ENCODE measurements at regions not wholly inside any gene's neighbourhood (a gene's known extent, or its start where the extent isn't known, plus 50 kb on each side); places are given as distances from the start of the nearest gene placed in this dataset.

DNA sequence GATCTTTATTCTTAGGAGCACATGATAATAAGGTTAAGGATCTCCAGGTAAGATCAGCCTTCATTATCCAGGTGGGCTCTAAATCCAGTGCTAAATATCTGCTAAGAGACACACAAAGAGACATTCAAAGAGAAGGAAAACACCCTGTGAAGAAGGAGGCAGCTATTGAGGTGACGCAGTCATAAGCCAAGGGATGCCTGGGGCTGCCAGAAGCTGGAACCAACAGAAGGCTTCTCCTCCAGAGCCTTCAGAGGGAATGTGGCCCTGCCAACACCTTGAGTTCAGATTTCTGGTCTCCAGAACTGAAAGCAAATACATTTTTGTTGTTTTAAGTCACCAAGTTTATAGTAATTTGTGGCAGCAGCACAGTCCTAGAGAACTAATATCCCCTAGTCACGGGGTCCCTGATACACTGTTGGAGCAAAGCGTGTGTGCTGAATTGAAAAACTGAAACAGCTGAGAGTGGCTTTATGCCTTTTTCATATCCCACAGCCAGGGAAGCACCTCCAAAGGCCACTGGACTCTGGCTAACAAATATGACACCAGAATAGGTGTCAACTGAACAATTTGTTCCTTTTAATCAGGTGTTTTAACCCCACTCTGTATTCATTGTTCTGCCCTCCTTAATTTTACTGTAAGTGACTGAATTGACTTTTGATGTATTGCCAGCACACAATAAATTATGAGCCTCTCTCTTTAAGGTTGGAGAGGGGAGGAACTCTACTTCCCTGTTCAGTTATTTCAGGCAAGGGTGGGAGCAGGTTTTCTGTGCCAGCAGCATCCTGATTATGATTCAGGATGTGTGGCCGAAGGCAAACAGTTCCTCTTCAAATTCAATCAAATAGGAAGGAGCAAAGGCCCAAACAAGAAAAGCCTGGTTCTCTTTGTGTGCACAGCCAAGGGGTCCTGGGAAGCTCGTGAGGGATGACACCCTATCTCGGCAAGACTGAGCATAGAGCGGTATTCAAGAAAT is 151.8 kb upstream of the HES1 start (continued):
- TF ChIP-seq, protein P1, sequence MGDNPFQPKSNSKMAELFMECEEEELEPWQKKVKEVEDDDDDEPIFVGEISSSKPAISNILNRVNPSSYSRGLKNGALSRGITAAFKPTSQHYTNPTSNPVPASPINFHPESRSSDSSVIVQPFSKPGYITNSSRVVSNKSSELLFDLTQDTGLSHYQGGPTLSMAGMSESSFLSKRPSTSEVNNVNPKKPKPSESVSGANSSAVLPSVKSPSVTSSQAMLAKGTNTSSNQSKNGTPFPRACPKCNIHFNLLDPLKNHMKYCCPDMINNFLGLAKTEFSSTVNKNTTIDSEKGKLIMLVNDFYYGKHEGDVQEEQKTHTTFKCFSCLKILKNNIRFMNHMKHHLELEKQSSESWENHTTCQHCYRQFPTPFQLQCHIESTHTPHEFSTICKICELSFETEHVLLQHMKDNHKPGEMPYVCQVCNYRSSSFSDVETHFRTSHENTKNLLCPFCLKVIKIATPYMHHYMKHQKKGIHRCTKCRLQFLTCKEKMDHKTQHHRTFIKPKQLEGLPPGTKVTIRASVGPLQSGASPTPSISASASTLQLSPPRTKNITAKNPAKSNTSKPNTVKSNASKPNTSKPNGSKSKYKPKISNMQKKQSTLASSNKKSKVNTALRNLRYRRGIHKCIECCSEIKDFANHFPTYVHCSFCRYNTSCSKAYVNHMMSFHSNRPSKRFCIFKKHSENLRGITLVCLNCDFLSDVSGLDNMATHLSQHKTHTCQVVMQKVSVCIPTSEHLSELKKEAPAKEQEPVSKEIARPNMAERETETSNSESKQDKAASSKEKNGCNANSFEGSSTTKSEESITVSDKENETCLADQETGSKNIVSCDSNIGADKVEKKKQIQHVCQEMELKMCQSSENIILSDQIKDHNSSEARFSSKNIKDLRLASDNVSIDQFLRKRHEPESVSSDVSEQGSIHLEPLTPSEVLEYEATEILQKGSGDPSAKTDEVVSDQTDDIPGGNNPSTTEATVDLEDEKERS (tag by site-specific recombination; IDR thresholded peaks at IDR 0.05) = no peak
- no peak for TF ChIP-seq FEZF1 (tag by site-specific recombination; IDR thresholded peaks at IDR 0.05)
- TF ChIP-seq ZNF548 (tag by site-specific recombination; IDR thresholded peaks at IDR 0.05) = no peak

DNA sequence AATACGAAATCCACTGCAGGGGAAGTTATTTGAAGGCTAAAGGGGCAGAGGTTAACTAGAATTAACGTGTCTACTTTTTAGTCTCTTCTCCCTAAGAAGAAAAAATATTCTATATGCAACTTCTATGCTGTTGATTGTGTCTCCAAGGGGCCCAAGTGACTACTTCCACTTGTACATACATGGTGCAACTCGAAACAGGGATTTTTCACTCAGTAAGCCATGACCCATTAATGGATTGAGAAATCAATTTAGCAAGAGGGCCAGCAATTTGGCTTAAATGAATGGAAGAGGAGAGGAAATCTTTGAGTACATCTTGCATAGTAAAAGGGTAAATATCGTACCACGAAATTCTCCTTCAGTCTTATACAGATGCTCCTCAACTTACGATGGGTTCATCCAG is 151.1 kb upstream of the HES1 start:
- no peaks in the 10 kb centered on the region for H3K9me3 ChIP-seq (ENCODE audit: control insufficient read depth, insufficient read depth, low read depth, low read length)
- ChIA-PET POLR2A (no interaction called here), CTCF (no interaction called here)
- no peak overlapping the region for H3K27ac ChIP-seq (ENCODE audit: extremely low read depth, low read depth, low read length)
- no peaks in the 10 kb centered on the region for H3K4me1 ChIP-seq (ENCODE audit: control insufficient read depth, insufficient read depth, low read length)
- no peaks in the 10 kb centered on the region for H3K36me3 ChIP-seq (ENCODE audit: control insufficient read depth in 2 of 2, insufficient read depth in 1 of 2, low read length in 2 of 2)
- H3K4me3 ChIP-seq (ENCODE audit: low read depth, low read length) = no peak overlapping the region
- TF ChIP-seq ZNF23 (tag by site-specific recombination; IDR thresholded peaks at IDR 0.05; ENCODE audit: borderline replicate concordance) = no peak
- TF ChIP-seq ZNF354C (tag by site-specific recombination; IDR thresholded peaks at IDR 0.05; ENCODE audit: borderline replicate concordance, low read depth) = no peak
- TF ChIP-seq, protein P2, sequence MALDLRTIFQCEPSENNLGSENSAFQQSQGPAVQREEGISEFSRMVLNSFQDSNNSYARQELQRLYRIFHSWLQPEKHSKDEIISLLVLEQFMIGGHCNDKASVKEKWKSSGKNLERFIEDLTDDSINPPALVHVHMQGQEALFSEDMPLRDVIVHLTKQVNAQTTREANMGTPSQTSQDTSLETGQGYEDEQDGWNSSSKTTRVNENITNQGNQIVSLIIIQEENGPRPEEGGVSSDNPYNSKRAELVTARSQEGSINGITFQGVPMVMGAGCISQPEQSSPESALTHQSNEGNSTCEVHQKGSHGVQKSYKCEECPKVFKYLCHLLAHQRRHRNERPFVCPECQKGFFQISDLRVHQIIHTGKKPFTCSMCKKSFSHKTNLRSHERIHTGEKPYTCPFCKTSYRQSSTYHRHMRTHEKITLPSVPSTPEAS (tag by site-specific recombination; IDR thresholded peaks at IDR 0.05) = no peak
- TF ChIP-seq ZNF473 (tag by site-specific recombination; IDR thresholded peaks at IDR 0.05) = no peak
- no peak for TF ChIP-seq ZNF501 (tag by site-specific recombination; IDR thresholded peaks at IDR 0.05)
- TF ChIP-seq ZNF184 (tag by site-specific recombination; IDR thresholded peaks at IDR 0.05) = no peak
- no peak for TF ChIP-seq ZNF670 (tag by site-specific recombination; IDR thresholded peaks at IDR 0.05; ENCODE audit: low read depth)
- TF ChIP-seq ZNF394 (tag by site-specific recombination; IDR thresholded peaks at IDR 0.05; ENCODE audit: borderline replicate concordance) = no peak
- TF ChIP-seq REPIN1 (tag by site-specific recombination; IDR thresholded peaks at IDR 0.05; ENCODE audit: low read depth) = no peak
- TF ChIP-seq, protein P3, sequence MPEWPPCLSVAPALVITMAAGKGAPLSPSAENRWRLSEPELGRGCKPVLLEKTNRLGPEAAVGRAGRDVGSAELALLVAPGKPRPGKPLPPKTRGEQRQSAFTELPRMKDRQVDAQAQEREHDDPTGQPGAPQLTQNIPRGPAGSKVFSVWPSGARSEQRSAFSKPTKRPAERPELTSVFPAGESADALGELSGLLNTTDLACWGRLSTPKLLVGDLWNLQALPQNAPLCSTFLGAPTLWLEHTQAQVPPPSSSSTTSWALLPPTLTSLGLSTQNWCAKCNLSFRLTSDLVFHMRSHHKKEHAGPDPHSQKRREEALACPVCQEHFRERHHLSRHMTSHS (tag by site-specific recombination; IDR thresholded peaks at IDR 0.05) = no peak
- no peak for TF ChIP-seq ZNF157 (tag by site-specific recombination; IDR thresholded peaks at IDR 0.05)
- no peak for TF ChIP-seq ZNF341 (tag by site-specific recombination; IDR thresholded peaks at IDR 0.05; ENCODE audit: low read depth)
- TF ChIP-seq, protein P4, sequence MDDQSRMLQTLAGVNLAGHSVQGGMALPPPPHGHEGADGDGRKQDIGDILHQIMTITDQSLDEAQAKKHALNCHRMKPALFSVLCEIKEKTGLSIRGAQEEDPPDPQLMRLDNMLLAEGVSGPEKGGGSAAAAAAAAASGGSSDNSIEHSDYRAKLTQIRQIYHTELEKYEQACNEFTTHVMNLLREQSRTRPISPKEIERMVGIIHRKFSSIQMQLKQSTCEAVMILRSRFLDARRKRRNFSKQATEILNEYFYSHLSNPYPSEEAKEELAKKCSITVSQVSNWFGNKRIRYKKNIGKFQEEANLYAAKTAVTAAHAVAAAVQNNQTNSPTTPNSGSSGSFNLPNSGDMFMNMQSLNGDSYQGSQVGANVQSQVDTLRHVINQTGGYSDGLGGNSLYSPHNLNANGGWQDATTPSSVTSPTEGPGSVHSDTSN (CRISPR knock-in tag; IDR thresholded peaks at IDR 0.05) = no peak
- TF ChIP-seq ZXDB (tag by site-specific recombination; IDR thresholded peaks at IDR 0.05) = no peak
- TF ChIP-seq ZBTB48 (tag by site-specific recombination; IDR thresholded peaks at IDR 0.05) = no peak
- TF ChIP-seq, protein P5, sequence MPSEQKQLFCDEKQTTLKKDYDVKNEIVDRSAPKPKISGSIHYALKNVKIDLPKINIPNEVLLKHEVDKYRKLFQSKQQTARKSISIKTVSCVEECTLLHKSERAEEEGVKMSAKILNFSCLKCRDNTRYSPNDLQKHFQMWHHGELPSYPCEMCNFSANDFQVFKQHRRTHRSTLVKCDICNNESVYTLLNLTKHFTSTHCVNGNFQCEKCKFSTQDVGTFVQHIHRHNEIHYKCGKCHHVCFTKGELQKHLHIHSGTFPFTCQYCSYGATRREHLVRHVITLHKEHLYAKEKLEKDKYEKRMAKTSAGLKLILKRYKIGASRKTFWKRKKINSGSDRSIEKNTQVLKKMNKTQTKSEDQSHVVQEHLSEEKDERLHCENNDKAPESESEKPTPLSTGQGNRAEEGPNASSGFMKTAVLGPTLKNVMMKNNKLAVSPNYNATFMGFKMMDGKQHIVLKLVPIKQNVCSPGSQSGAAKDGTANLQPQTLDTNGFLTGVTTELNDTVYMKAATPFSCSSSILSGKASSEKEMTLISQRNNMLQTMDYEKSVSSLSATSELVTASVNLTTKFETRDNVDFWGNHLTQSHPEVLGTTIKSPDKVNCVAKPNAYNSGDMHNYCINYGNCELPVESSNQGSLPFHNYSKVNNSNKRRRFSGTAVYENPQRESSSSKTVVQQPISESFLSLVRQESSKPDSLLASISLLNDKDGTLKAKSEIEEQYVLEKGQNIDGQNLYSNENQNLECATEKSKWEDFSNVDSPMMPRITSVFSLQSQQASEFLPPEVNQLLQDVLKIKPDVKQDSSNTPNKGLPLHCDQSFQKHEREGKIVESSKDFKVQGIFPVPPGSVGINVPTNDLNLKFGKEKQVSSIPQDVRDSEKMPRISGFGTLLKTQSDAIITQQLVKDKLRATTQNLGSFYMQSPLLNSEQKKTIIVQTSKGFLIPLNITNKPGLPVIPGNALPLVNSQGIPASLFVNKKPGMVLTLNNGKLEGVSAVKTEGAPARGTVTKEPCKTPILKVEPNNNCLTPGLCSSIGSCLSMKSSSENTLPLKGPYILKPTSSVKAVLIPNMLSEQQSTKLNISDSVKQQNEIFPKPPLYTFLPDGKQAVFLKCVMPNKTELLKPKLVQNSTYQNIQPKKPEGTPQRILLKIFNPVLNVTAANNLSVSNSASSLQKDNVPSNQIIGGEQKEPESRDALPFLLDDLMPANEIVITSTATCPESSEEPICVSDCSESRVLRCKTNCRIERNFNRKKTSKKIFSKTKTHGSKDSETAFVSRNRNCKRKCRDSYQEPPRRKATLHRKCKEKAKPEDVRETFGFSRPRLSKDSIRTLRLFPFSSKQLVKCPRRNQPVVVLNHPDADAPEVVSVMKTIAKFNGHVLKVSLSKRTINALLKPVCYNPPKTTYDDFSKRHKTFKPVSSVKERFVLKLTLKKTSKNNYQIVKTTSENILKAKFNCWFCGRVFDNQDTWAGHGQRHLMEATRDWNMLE (tag by site-specific recombination; conservative IDR thresholded peaks at IDR 0.05; ENCODE audit: low read depth) = no peak

All from HEK293 (cell line).